H1 (cell line): ENCODE measurements at regions not wholly inside any gene's neighbourhood (a gene's known extent, or its start where the extent isn't known, plus 50 kb on each side); places are given as distances from the start of the nearest gene placed in this dataset.

Experiments
- BACH1 ChIP-seq: IDR thresholded peaks from 2 replicates; pipeline ENCODE4 v1.6.1; 2012; ENCODE audit warnings: low read length, improper control_type of control experiment
- BCL11A ChIP-seq, 2 experiments: IDR thresholded peaks; one replicate each; pipeline ENCODE4 v1.6.1; 2011; ENCODE audit warnings: low read depth in 2 of 2, low read length in 2 of 2, mild to moderate bottlenecking in 2 of 2
- CHD2 ChIP-seq: IDR thresholded peaks from 2 replicates; pipeline ENCODE4 v1.6.1; 2012; ENCODE audit warnings: low read length, improper control_type of control experiment
- CTCF ChIP-seq, 3 experiments: IDR thresholded peaks; 1 replicate in 2 of 3; 2 replicates in 1 of 3; pipeline versions ENCODE4 v1.5.1 to v1.6.1; 2011; ENCODE audit warnings: low read length in 3 of 3, mild to moderate bottlenecking in 3 of 3, inconsistent platforms in 2 of 3, low read depth in 1 of 3, moderate library complexity in 1 of 3; ENCODE audit not compliant: insufficient read depth in 1 of 3; ENCODE audit errors: control extremely low read depth in 1 of 3

GRCh38 chr2:17184512-17184911, 333.7 kb downstream of the RAD51AP2 start (continued):
- no peak for TF ChIP-seq CTCF (IDR thresholded peaks at IDR 0.05; ENCODE audit: control extremely low read depth in 1 of 3, insufficient read depth in 1 of 3, low read depth in 1 of 3, low read length in 3 of 3)
- no peak for TF ChIP-seq BCL11A (IDR thresholded peaks at IDR 0.05; ENCODE audit: low read depth in 2 of 2, low read length in 2 of 2)
- TF ChIP-seq BACH1: no peak
- TF ChIP-seq CHD2: no peak
